HepG2 (cell line): ENCODE measurements at regions not wholly inside any gene's neighbourhood (a gene's known extent, or its start where the extent isn't known, plus 50 kb on each side); places are given as distances from the start of the nearest gene placed in this dataset.

Source experiments
- ATAC-seq: fragments of 200-7000 bp; cut with Tn5 transposase; 3 replicates; pipeline ENCODE4 v1.9.1; 2020; ENCODE audit warnings: mild to moderate bottlenecking, moderate library complexity
- BruUV-seq: library from RNA; stranded (reverse); fragments of 400-500 nt; replicated peaks from 2 replicates; lab custom pipeline; 2021; lab: Mats Ljungman, UMichigan
- CTCF ChIA-PET: fragments of 300-600 bp; formaldehyde crosslinking; extraction: SDS; loops from one replicate; lab custom pipeline; 2021; ENCODE audit warnings: low total read pairs, inconsistent platforms, low intra/inter-chr PET ratio; lab: Yijun Ruan, JAX
- POLR2A ChIA-PET: fragments of 350-600 bp; sonication (Branson Sonifier 250); formaldehyde crosslinking; loops from one replicate; lab custom pipeline; 2020; ENCODE audit warnings: antibody characterized with exemption, inconsistent platforms; lab: Yijun Ruan, JAX
- DNase-seq: peaks from one replicate; pipeline ENCODE4 v3.0.0-alpha.2; 2015; ENCODE audit warnings: low spot score
- FAIRE-seq: peaks from 3 replicates; lab custom pipeline; 2011; peaks lifted over from hg19 to GRCh38; lab: Jason Lieb, UNC
- H2AFZ ChIP-seq: one replicate; pipeline ENCODE4 v1.6.1; 2011; ENCODE audit warnings: low read length, inconsistent platforms
- H3K27ac ChIP-seq: fragments of 300-600 bp; 3 replicates; pipeline ENCODE4 v1.8.0; 2011; ENCODE audit warnings: mixed run types, mild to moderate bottlenecking, mixed read lengths, low read length, inconsistent platforms; ENCODE audit not compliant: insufficient read depth; ENCODE audit errors: extremely low read length
- H3K27me3 ChIP-seq, 2 experiments: fragments of 200-600 bp in 1 of 2; 2 replicates in 1 of 2; 3 replicates in 1 of 2; pipeline versions ENCODE4 v1.6.0 to v1.8.0; 2011; ENCODE audit warnings: low read length in 2 of 2, mild to moderate bottlenecking in 2 of 2, moderate library complexity in 2 of 2, inconsistent platforms in 1 of 2; ENCODE audit not compliant: insufficient read depth in 2 of 2, control insufficient read depth in 1 of 2
- H3K36me3 ChIP-seq, 2 experiments: fragments of 200-600 bp in 1 of 2; replicated peaks in 1 of 2; 2 replicates in 1 of 2; 3 replicates in 1 of 2; pipeline versions ENCODE4 v1.5.1 to v1.8.0; 2011; ENCODE audit warnings: low read length in 2 of 2, inconsistent platforms in 1 of 2; ENCODE audit not compliant: insufficient read depth in 2 of 2, control insufficient read depth in 1 of 2
- H3K4me1 ChIP-seq: 2 replicates; pipeline ENCODE4 v1.5.1; 2012; ENCODE audit warnings: low read length, inconsistent platforms; ENCODE audit not compliant: insufficient read depth
- H3K4me2 ChIP-seq: 2 replicates; pipeline ENCODE4 v1.6.0; 2011; ENCODE audit warnings: low read depth, low read length, inconsistent platforms
- H3K4me3 ChIP-seq, 3 experiments: fragments of 200-600 bp in 1 of 3; sonication (generic), shearing (Covaris generic) in 1 of 3; replicated peaks in 1 of 3; 2 replicates each; pipeline ENCODE4 v1.5.1; 2011 to 2016; ENCODE audit warnings: low read length in 3 of 3, inconsistent platforms in 2 of 3, low read depth in 2 of 3, mild to moderate bottlenecking in 2 of 3, control low read depth in 1 of 3, mixed read lengths in 1 of 3; ENCODE audit not compliant: insufficient read depth in 1 of 3
- H3K79me2 ChIP-seq: one replicate; pipeline ENCODE4 v1.6.1; 2011; ENCODE audit warnings: low read length, inconsistent platforms; ENCODE audit not compliant: insufficient read depth
- H3K9ac ChIP-seq: 2 replicates; pipeline ENCODE4 v1.6.0; 2011; ENCODE audit warnings: mild to moderate bottlenecking, low read depth, low read length, inconsistent platforms; ENCODE audit not compliant: insufficient read depth
- H3K9me3 ChIP-seq: 2 replicates; pipeline ENCODE4 v1.5.1; 2012; ENCODE audit warnings: mild to moderate bottlenecking, low read length
- H4K20me1 ChIP-seq: 2 replicates; pipeline ENCODE4 v1.6.0; 2011; ENCODE audit warnings: inconsistent platforms, mild to moderate bottlenecking, low read length, moderate library complexity; ENCODE audit not compliant: insufficient read depth
- CREM ChIP-seq, 2 experiments: sonication (generic) in 1 of 2; formaldehyde crosslinking in 1 of 2; IDR thresholded peaks; 2 replicates each; pipeline versions ENCODE4 v1.4.0 to v1.6.1; 2016 to 2020; ENCODE audit warnings: antibody characterized with exemption in 1 of 2, mild to moderate bottlenecking in 1 of 2, missing genetic modification reagents in 1 of 2
- MAZ ChIP-seq, 2 experiments: sonication (generic) in 1 of 2; formaldehyde crosslinking in 1 of 2; IDR thresholded peaks; 2 replicates each; pipeline versions ENCODE4 v1.5.0 to v1.6.1; 2012 to 2020; ENCODE audit warnings: low read depth in 2 of 2, mild to moderate bottlenecking in 2 of 2, borderline replicate concordance in 1 of 2, improper control_type of control experiment in 1 of 2, low read length in 1 of 2, missing genetic modification reagents in 1 of 2, moderate library complexity in 1 of 2
- U2AF1 ChIP-seq: fragments of 200-400 bp; formaldehyde crosslinking; optimal IDR thresholded peaks from 2 replicates; pipeline ENCODE3; 2017; ENCODE audit warnings: mild to moderate bottlenecking, low read depth, low read length
- WGBS: methylation state at CpG from one replicate; pipeline ENCODE4 v1.1.6; 2017; ENCODE audit warnings: low lambda C conversion rate; 5-methylcytosine and 5-hydroxymethylcytosine counted together
- in situ Hi-C: cut with HindIII; loops from 2 replicates; pipeline ENCODE4 v1.10.0; 2017; ENCODE audit warnings: low pct_unique_long_range_greater_than_20kb; ENCODE audit not compliant: extremely low pct_ligation_motif_present
- intact Hi-C: fragments of 100-400 bp; cut with micrococcal nuclease; formaldehyde crosslinking; loops from one replicate; pipeline ENCODE4 v1.10.0; 2022; ENCODE audit not compliant: unreplicated experiment
- TF ChIP-seq, protein P1 (sequence below): sonication (generic); formaldehyde crosslinking; IDR thresholded peaks from 2 replicates; pipeline ENCODE4 v1.9.0; 2021; ENCODE audit warnings: mild to moderate bottlenecking, missing genetic modification reagents

DNA sequence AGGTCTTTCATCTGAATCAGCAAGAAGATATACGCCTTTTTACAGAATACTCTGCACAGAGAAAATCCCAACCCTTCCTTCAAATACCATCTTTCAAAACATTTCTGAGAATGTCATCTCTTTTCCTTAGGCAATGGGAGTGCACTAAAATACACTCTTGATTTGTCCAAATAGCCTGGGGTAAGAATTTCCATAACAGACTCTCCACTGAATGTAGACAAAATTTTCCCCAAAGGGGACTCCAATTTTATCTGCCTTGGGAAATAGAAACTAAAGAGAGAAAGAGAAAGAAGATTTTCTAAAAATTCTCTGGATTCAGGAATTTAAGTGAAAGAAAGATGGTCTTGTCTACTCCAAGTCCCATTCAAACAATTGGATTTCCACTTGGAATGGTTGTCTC, 394.5 kb upstream of the CHAC2 start:
- FAIRE-seq, result no peak

More for the DNA sequence above, 394.5 kb upstream of the CHAC2 start:
- no peaks in the 10 kb centered on the region for H3K36me3 ChIP-seq
- no peaks in the 10 kb centered on the region for H3K79me2 ChIP-seq
- no peak for ATAC-seq
- H2AFZ ChIP-seq, result no peak overlapping the region
- BruUV-seq, result no TSS peak
- POLR2A ChIA-PET, result no interaction called here
- no peaks in the 10 kb centered on the region for H3K4me1 ChIP-seq
- WGBS, result 5% methylated on average over 1 of the region's 1 CpG
- no peak overlapping the region for H3K27ac ChIP-seq
- no peaks in the 10 kb centered on the region; a peak in 1 of 5 replicates for H3K27me3 ChIP-seq
- H3K9me3 ChIP-seq, result no peaks in the 10 kb centered on the region
- intact Hi-C loops (no loop called here), in situ Hi-C loops (no loop called here)
- no peak overlapping the region for H3K4me2 ChIP-seq
- TF ChIP-seq, protein P1, sequence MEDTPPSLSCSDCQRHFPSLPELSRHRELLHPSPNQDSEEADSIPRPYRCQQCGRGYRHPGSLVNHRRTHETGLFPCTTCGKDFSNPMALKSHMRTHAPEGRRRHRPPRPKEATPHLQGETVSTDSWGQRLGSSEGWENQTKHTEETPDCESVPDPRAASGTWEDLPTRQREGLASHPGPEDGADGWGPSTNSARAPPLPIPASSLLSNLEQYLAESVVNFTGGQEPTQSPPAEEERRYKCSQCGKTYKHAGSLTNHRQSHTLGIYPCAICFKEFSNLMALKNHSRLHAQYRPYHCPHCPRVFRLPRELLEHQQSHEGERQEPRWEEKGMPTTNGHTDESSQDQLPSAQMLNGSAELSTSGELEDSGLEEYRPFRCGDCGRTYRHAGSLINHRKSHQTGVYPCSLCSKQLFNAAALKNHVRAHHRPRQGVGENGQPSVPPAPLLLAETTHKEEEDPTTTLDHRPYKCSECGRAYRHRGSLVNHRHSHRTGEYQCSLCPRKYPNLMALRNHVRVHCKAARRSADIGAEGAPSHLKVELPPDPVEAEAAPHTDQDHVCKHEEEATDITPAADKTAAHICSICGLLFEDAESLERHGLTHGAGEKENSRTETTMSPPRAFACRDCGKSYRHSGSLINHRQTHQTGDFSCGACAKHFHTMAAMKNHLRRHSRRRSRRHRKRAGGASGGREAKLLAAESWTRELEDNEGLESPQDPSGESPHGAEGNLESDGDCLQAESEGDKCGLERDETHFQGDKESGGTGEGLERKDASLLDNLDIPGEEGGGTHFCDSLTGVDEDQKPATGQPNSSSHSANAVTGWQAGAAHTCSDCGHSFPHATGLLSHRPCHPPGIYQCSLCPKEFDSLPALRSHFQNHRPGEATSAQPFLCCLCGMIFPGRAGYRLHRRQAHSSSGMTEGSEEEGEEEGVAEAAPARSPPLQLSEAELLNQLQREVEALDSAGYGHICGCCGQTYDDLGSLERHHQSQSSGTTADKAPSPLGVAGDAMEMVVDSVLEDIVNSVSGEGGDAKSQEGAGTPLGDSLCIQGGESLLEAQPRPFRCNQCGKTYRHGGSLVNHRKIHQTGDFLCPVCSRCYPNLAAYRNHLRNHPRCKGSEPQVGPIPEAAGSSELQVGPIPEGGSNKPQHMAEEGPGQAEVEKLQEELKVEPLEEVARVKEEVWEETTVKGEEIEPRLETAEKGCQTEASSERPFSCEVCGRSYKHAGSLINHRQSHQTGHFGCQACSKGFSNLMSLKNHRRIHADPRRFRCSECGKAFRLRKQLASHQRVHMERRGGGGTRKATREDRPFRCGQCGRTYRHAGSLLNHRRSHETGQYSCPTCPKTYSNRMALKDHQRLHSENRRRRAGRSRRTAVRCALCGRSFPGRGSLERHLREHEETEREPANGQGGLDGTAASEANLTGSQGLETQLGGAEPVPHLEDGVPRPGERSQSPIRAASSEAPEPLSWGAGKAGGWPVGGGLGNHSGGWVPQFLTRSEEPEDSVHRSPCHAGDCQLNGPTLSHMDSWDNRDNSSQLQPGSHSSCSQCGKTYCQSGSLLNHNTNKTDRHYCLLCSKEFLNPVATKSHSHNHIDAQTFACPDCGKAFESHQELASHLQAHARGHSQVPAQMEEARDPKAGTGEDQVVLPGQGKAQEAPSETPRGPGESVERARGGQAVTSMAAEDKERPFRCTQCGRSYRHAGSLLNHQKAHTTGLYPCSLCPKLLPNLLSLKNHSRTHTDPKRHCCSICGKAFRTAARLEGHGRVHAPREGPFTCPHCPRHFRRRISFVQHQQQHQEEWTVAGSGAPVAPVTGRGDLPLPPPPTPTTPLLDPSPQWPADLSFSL (CRISPR knock-in tag), result no peak
- TF ChIP-seq MAZ (IDR thresholded peaks at IDR 0.05; ENCODE audit: borderline replicate concordance, low read depth, low read length), result no peak
- TF ChIP-seq MAZ (CRISPR knock-in tag; IDR thresholded peaks at IDR 0.05; ENCODE audit: low read depth), result no peak
- no peak for TF ChIP-seq U2AF1
- no peak for TF ChIP-seq CREM (IDR thresholded peaks at IDR 0.05)
- TF ChIP-seq CREM (CRISPR knock-in tag; IDR thresholded peaks at IDR 0.05), result no peak
- H4K20me1 ChIP-seq, result no peaks in the 10 kb centered on the region
- no peak for DNase-seq
- CTCF ChIA-PET, result no interaction called here
- H3K4me3 ChIP-seq, result no peak overlapping the region
- H3K9ac ChIP-seq, result no peak overlapping the region
